ENCODE measurements at regions not wholly inside any gene's neighbourhood (a gene's known extent, or its start where the extent isn't known, plus 50 kb on each side); places are given as distances from the start of the nearest gene placed in this dataset.

- DNase-seq (ENCODE audit: low read depth in 2 of 2), result no peak
Observed at GRCh38 chr22:34976474-34976873, 89.5 kb upstream of the ISX start.

GRCh38 chr22:34976886-34977285 lies 89.1 kb upstream of the ISX start:
- no peak for DNase-seq (ENCODE audit: low read depth in 2 of 2)

- no peak for DNase-seq (ENCODE audit: low read depth in 2 of 2)
Observed at GRCh38 chr22:34986523-34986922, 79.4 kb upstream of the ISX start.

- no peak for DNase-seq (ENCODE audit: low read depth in 2 of 2)
Observed at GRCh38 chr22:34992672-34993071, 73.3 kb upstream of the ISX start.

GRCh38 chr22:34993548-34993947 lies 72.4 kb upstream of the ISX start:
- no peak for DNase-seq (ENCODE audit: low read depth in 2 of 2)

- DNase-seq (ENCODE audit: low read depth in 2 of 2), result no peak
Observed at GRCh38 chr22:34997633-34998299, 68.2 kb upstream of the ISX start.

GRCh38 chr22:34998921-34999320 lies 67.0 kb upstream of the ISX start:
- no peak for DNase-seq (ENCODE audit: low read depth in 2 of 2)

- no peak for DNase-seq (ENCODE audit: low read depth in 2 of 2)
Observed at GRCh38 chr22:35008213-35008612, 57.7 kb upstream of the ISX start.

- DNase-seq (ENCODE audit: low read depth in 2 of 2), result no peak
Observed at GRCh38 chr22:35010543-35010942, 55.4 kb upstream of the ISX start.

- DNase-seq (ENCODE audit: low read depth in 2 of 2), result no peak
Observed at GRCh38 chr22:35014812-35015211, 51.1 kb upstream of the ISX start.
